H9 (cell line): ENCODE measurements at regions not wholly inside any gene's neighbourhood (a gene's known extent, or its start where the extent isn't known, plus 50 kb on each side); places are given as distances from the start of the nearest gene placed in this dataset.

ENCODE experiments used
- DNase-seq: peaks from one replicate; pipeline ENCODE4 v3.0.0-alpha.2; 2017
- H2AFZ ChIP-seq: one replicate; pipeline ENCODE4 v1.6.1; 2013; ENCODE audit warnings: mild to moderate bottlenecking, low read length, control low read depth, moderate library complexity
- H2AK5ac ChIP-seq: 2 replicates; pipeline ENCODE4 v1.6.1; 2013; ENCODE audit warnings: low read length, control low read depth, mixed read lengths; ENCODE audit not compliant: insufficient read length
- H2BK120ac ChIP-seq: one replicate; pipeline ENCODE4 v1.6.1; 2013; ENCODE audit warnings: low read depth, mild to moderate bottlenecking, low read length, control low read depth, inconsistent platforms; ENCODE audit not compliant: poor library complexity, severe bottlenecking
- H2BK12ac ChIP-seq: 2 replicates; pipeline ENCODE4 v1.6.1; 2013; ENCODE audit warnings: low read length, control low read depth, mixed read lengths, low read depth; ENCODE audit not compliant: insufficient read length
- H2BK15ac ChIP-seq: 2 replicates; pipeline ENCODE4 v1.6.1; 2013; ENCODE audit warnings: low read depth, low read length, control low read depth
- H2BK20ac ChIP-seq: one replicate; pipeline ENCODE4 v1.6.1; 2013; ENCODE audit warnings: low read depth, mild to moderate bottlenecking, low read length, control low read depth, inconsistent platforms; ENCODE audit not compliant: poor library complexity, severe bottlenecking
- H2BK5ac ChIP-seq: 2 replicates; pipeline ENCODE4 v1.6.1; 2013; ENCODE audit warnings: low read length, control low read depth, mixed read lengths; ENCODE audit not compliant: insufficient read length
- H3K14ac ChIP-seq: 2 replicates; pipeline ENCODE4 v1.6.1; 2013; ENCODE audit warnings: low read length, control low read depth; ENCODE audit not compliant: insufficient read depth
- H3K18ac ChIP-seq: 2 replicates; pipeline ENCODE4 v1.6.1; 2013; ENCODE audit warnings: low read depth, mild to moderate bottlenecking, mixed read lengths, low read length, control low read depth; ENCODE audit not compliant: insufficient read length
- H3K23ac ChIP-seq: 2 replicates; pipeline ENCODE4 v1.6.1; 2013; ENCODE audit warnings: low read length, control low read depth, mixed read lengths, low read depth; ENCODE audit not compliant: insufficient read length
- H3K23me2 ChIP-seq: 2 replicates; pipeline ENCODE4 v1.6.1; 2013; ENCODE audit warnings: low read depth, mild to moderate bottlenecking, mixed read lengths, low read length, control low read depth; ENCODE audit not compliant: insufficient read length, poor library complexity, severe bottlenecking
- H3K27ac ChIP-seq: 2 replicates; pipeline ENCODE4 v1.5.1; 2013; ENCODE audit warnings: low read length, control low read depth, mixed read lengths, low read depth; ENCODE audit not compliant: insufficient read length
- H3K27me3 ChIP-seq: 2 replicates; pipeline ENCODE4 v1.6.1; 2013; ENCODE audit warnings: low read length, control low read depth, inconsistent platforms; ENCODE audit not compliant: insufficient read depth
- H3K4ac ChIP-seq: 2 replicates; pipeline ENCODE4 v1.6.1; 2013; ENCODE audit warnings: low read depth, mild to moderate bottlenecking, control low read depth, inconsistent platforms, low read length, moderate library complexity
- H3K4me1 ChIP-seq: 2 replicates; pipeline ENCODE4 v1.6.1; 2013; ENCODE audit warnings: low read length, control low read depth, inconsistent platforms; ENCODE audit not compliant: insufficient read depth
- H3K4me2 ChIP-seq: 2 replicates; pipeline ENCODE4 v1.6.1; 2013; ENCODE audit warnings: low read length, control low read depth, mixed read lengths; ENCODE audit not compliant: insufficient read length, insufficient read depth
- H3K56ac ChIP-seq: 2 replicates; pipeline ENCODE4 v1.6.1; 2013; ENCODE audit warnings: low read depth, mild to moderate bottlenecking, mixed read lengths, low read length, control low read depth; ENCODE audit not compliant: insufficient read length
- H3K79me1 ChIP-seq: 2 replicates; pipeline ENCODE4 v1.6.1; 2013; ENCODE audit warnings: low read depth, mild to moderate bottlenecking, moderate library complexity, low read length, control low read depth, inconsistent platforms; ENCODE audit not compliant: insufficient read depth, poor library complexity, severe bottlenecking
- H3K79me2 ChIP-seq: 2 replicates; pipeline ENCODE4 v1.6.1; 2013; ENCODE audit warnings: low read length, control low read depth, inconsistent platforms; ENCODE audit not compliant: insufficient read depth
- H3K9ac ChIP-seq: 2 replicates; pipeline ENCODE4 v1.6.1; 2013; ENCODE audit warnings: low read length, control low read depth, mixed read lengths; ENCODE audit not compliant: insufficient read length; ENCODE audit errors: extremely low read depth
- H3K9me3 ChIP-seq: one replicate; pipeline ENCODE4 v1.6.1; 2013; ENCODE audit warnings: low read depth, low read length, inconsistent platforms; ENCODE audit not compliant: control insufficient read depth
- H3T11ph ChIP-seq: one replicate; pipeline ENCODE4 v1.6.1; 2013; ENCODE audit warnings: mild to moderate bottlenecking, low read length, control low read depth, inconsistent platforms
- H4K20me1 ChIP-seq: one replicate; pipeline ENCODE4 v1.6.1; 2013; ENCODE audit not compliant: control insufficient read depth, insufficient read length, insufficient read depth
- H4K5ac ChIP-seq: 2 replicates; pipeline ENCODE4 v1.6.1; 2013; ENCODE audit warnings: low read depth, mild to moderate bottlenecking, mixed read lengths, low read length, control low read depth; ENCODE audit not compliant: insufficient read length
- H4K8ac ChIP-seq: replicated peaks from 2 replicates; pipeline ENCODE4 v1.6.1; 2013; ENCODE audit warnings: low read length, control low read depth, mixed read lengths, low read depth; ENCODE audit not compliant: insufficient read length
- H4K91ac ChIP-seq: 2 replicates; pipeline ENCODE4 v1.6.1; 2013; ENCODE audit warnings: low read depth, mild to moderate bottlenecking, moderate library complexity, mixed read lengths, low read length, control low read depth; ENCODE audit not compliant: insufficient read length
- H3K27ac Mint-ChIP-seq, 3 experiments: 2 replicates in 2 of 3; 3 replicates in 1 of 3; pipeline ENCODE4 v1.8.0; 2020 to 2021; ENCODE audit warnings: mixed read lengths in 3 of 3, mild to moderate bottlenecking in 1 of 3, moderate library complexity in 1 of 3
- H3K27me3 Mint-ChIP-seq: 2 replicates; pipeline ENCODE4 v1.8.0; 2021; ENCODE audit warnings: low read depth, mild to moderate bottlenecking, moderate library complexity, mixed read lengths
- H3K36me3 Mint-ChIP-seq, 3 experiments: 2 replicates in 2 of 3; 3 replicates in 1 of 3; pipeline ENCODE4 v1.8.0; 2020 to 2021; ENCODE audit warnings: low read depth in 3 of 3, mixed read lengths in 3 of 3; ENCODE audit not compliant: insufficient read depth in 1 of 3
- H3K4me1 Mint-ChIP-seq, 2 experiments: 2 replicates each; pipeline ENCODE4 v1.8.0; 2020; ENCODE audit warnings: mixed read lengths in 2 of 2
- H3K4me3 Mint-ChIP-seq, 2 experiments: 2 replicates in 1 of 2; 3 replicates in 1 of 2; pipeline ENCODE4 v1.8.0; 2020 to 2021; ENCODE audit warnings: mild to moderate bottlenecking in 2 of 2, mixed read lengths in 2 of 2, moderate library complexity in 1 of 2
- H3K9me3 Mint-ChIP-seq, 2 experiments: 2 replicates in 1 of 2; 3 replicates in 1 of 2; pipeline ENCODE4 v1.8.0; 2020; ENCODE audit warnings: mild to moderate bottlenecking in 2 of 2, mixed read lengths in 2 of 2, moderate library complexity in 1 of 2
- CTCF ChIP-seq: fragments of 200-600 bp; sonication (generic); conservative IDR thresholded peaks from 3 replicates; pipeline ENCODE4 v1.8.0; 2021; ENCODE audit warnings: antibody characterized with exemption, mild to moderate bottlenecking
- WGBS: extraction: QIAGEN DNeasy Blood & Tissue Kit; methylation state at CpG from one replicate; pipeline ENCODE4 v1.1.7; 2013; ENCODE audit warnings: missing lambda C conversion rate, low lambda C conversion rate, mixed read lengths; ENCODE audit not compliant: insufficient read length; ENCODE audit errors: extremely low coverage; 5-methylcytosine and 5-hydroxymethylcytosine counted together

GRCh38 chr3:90129730-90130129 lies 1022.3 kb downstream of the EPHA3 start:
- H4K91ac ChIP-seq = no peak overlapping the region
- H2BK20ac ChIP-seq = no peak overlapping the region
- H3K18ac ChIP-seq = no peak overlapping the region
- no peaks in the 10 kb centered on the region for H3K4me1 ChIP-seq
- no peaks in the 10 kb centered on the region for H3K9me3 ChIP-seq
- no peaks in the 10 kb centered on the region for H3K79me1 ChIP-seq
- no CpG with 5 or more reads among the region's 3 CpGs for WGBS
- H2AK5ac ChIP-seq = no peak overlapping the region
- H3K4me3 Mint-ChIP-seq = no peak overlapping the region
- no peak overlapping the region for H4K5ac ChIP-seq
- no peak overlapping the region for H4K8ac ChIP-seq
- no peak overlapping the region for H2AFZ ChIP-seq
- no peak overlapping the region for H2BK12ac ChIP-seq
- H3K27me3 ChIP-seq = no peaks in the 10 kb centered on the region
- H2BK120ac ChIP-seq = no peak overlapping the region
- H3K27ac Mint-ChIP-seq = no peak overlapping the region
- H3K9me3 Mint-ChIP-seq = peaks cover 9 to 20% of the 10 kb centered on the region in 2 experiments; a peak in 4 of 5 replicates
- no peak overlapping the region for H3K23ac ChIP-seq
- peaks cover 0 to 4% (median 3%) of the 10 kb centered on the region in 3 experiments; a peak in 2 of 7 replicates for H3K36me3 Mint-ChIP-seq
- no peaks in the 10 kb centered on the region for H4K20me1 ChIP-seq
- H3K27ac ChIP-seq = no peak overlapping the region
- no peaks in the 10 kb centered on the region for H3K23me2 ChIP-seq
- H2BK15ac ChIP-seq = no peak overlapping the region
- no peak overlapping the region for H3T11ph ChIP-seq
- DNase-seq = no peak
- H3K27me3 Mint-ChIP-seq = no peaks in the 10 kb centered on the region
- no peak overlapping the region for H3K56ac ChIP-seq
- H3K14ac ChIP-seq = no peak overlapping the region
- H3K4ac ChIP-seq = no peak overlapping the region
- no peak for TF ChIP-seq CTCF
- no peaks in the 10 kb centered on the region for H3K79me2 ChIP-seq
- no peak overlapping the region for H3K9ac ChIP-seq
- no peaks in the 10 kb centered on the region for H3K4me1 Mint-ChIP-seq
- no peak overlapping the region for H3K4me2 ChIP-seq
- H2BK5ac ChIP-seq = no peak overlapping the region
